ENCODE measurements at regions not wholly inside any gene's neighbourhood (a gene's known extent, or its start where the extent isn't known, plus 50 kb on each side); places are given as distances from the start of the nearest gene placed in this dataset.

GRCh38 chr1:60705026-60705425 lies 377.3 kb upstream of the NFIA start:
- no peaks in the 10 kb centered on the region for H3K4me1 ChIP-seq (ENCODE audit: control insufficient read depth, insufficient read depth, low read length)
- no peak overlapping the region for H3K27ac Mint-ChIP-seq
- no peak overlapping the region for H3K9ac ChIP-seq (ENCODE audit: extremely low read depth, low read length, poor library complexity, severe bottlenecking)
- DNase-seq, result no peak
- H3K27me3 Mint-ChIP-seq (ENCODE audit: insufficient read depth), result no peaks in the 10 kb centered on the region
- no peaks in the 10 kb centered on the region for H3K36me3 Mint-ChIP-seq (ENCODE audit: low read depth)
- no peaks in the 10 kb centered on the region for H3K27me3 ChIP-seq (ENCODE audit: control insufficient read depth, insufficient read depth, low read length, poor library complexity, severe bottlenecking)
- no peak for TF ChIP-seq CTCF (conservative IDR thresholded peaks at IDR 0.05)
- whole genome bisulfite sequencing, 2 experiments (ENCODE audit: insufficient coverage in 1 of 2, insufficient read length in 1 of 2), result 25 to 45% methylated on average over 1 of the region's 2 CpGs
- H3K4me3 Mint-ChIP-seq, result no peak overlapping the region
- no peaks in the 10 kb centered on the region for H3K36me3 ChIP-seq (ENCODE audit: control insufficient read depth, insufficient read depth, low read length)
- no peaks in the 10 kb centered on the region for H3K9me3 ChIP-seq (ENCODE audit: control insufficient read depth, low read length)
- no peaks in the 10 kb centered on the region for H3K9me3 Mint-ChIP-seq
- no peak overlapping the region for H3K27ac ChIP-seq (ENCODE audit: low read depth, low read length)
- H3K4me1 Mint-ChIP-seq, result peaks cover 8% of the 10 kb centered on the region
- no peak overlapping the region for H3K4me3 ChIP-seq (ENCODE audit: low read length)

- Histone ChIP-seq H3K36me3 (ENCODE audit: control insufficient read depth, insufficient read depth, low read length) (no peaks in the 10 kb centered on the region), H3K27ac (ENCODE audit: low read depth, low read length) (no peak overlapping the region), H3K9ac (ENCODE audit: extremely low read depth, low read length, poor library complexity, severe bottlenecking) (no peak overlapping the region), H3K27me3 (ENCODE audit: control insufficient read depth, insufficient read depth, low read length, poor library complexity, severe bottlenecking) (no peaks in the 10 kb centered on the region), H3K9me3 (ENCODE audit: control insufficient read depth, low read length) (no peaks in the 10 kb centered on the region), H3K4me1 (ENCODE audit: control insufficient read depth, insufficient read depth, low read length) (no peaks in the 10 kb centered on the region), H3K4me3 (ENCODE audit: low read length) (no peak overlapping the region)
- no peaks in the 10 kb centered on the region for H3K36me3 Mint-ChIP-seq (ENCODE audit: low read depth)
- TF ChIP-seq CTCF (conservative IDR thresholded peaks at IDR 0.05), result no peak
- H3K4me3 Mint-ChIP-seq, result no peak overlapping the region
- H3K27ac Mint-ChIP-seq, result no peak overlapping the region
- H3K4me1 Mint-ChIP-seq, result peaks cover 8% of the 10 kb centered on the region
- H3K9me3 Mint-ChIP-seq, result no peaks in the 10 kb centered on the region
- DNase-seq, result no peak
- H3K27me3 Mint-ChIP-seq (ENCODE audit: insufficient read depth), result no peaks in the 10 kb centered on the region
These were observed 379.2 kb upstream of the NFIA start for GRCh38 chr1:60703155-60703554.

GRCh38 chr1:60699325-60699724 lies 383.0 kb upstream of the NFIA start:
- no peak overlapping the region for H3K4me3 Mint-ChIP-seq
- no peak for DNase-seq
- no peaks in the 10 kb centered on the region for H3K27me3 Mint-ChIP-seq (ENCODE audit: insufficient read depth)
- no peak overlapping the region for H3K27ac Mint-ChIP-seq
- H3K4me1 ChIP-seq (ENCODE audit: control insufficient read depth, insufficient read depth, low read length), result no peaks in the 10 kb centered on the region
- no peak overlapping the region for H3K4me3 ChIP-seq (ENCODE audit: low read length)
- no peak for TF ChIP-seq CTCF (conservative IDR thresholded peaks at IDR 0.05)
- H3K27me3 ChIP-seq (ENCODE audit: control insufficient read depth, insufficient read depth, low read length, poor library complexity, severe bottlenecking), result no peaks in the 10 kb centered on the region
- H3K36me3 Mint-ChIP-seq (ENCODE audit: low read depth), result no peaks in the 10 kb centered on the region
- WGBS, 2 experiments (ENCODE audit: insufficient coverage in 1 of 2, insufficient read length in 1 of 2), result 83 to 84% methylated on average over 2 to 3 of the region's 3 CpGs
- H3K27ac ChIP-seq (ENCODE audit: low read depth, low read length), result no peak overlapping the region
- no peak overlapping the region for H3K9ac ChIP-seq (ENCODE audit: extremely low read depth, low read length, poor library complexity, severe bottlenecking)
- H3K9me3 ChIP-seq (ENCODE audit: control insufficient read depth, low read length), result no peaks in the 10 kb centered on the region
- no peaks in the 10 kb centered on the region for H3K36me3 ChIP-seq (ENCODE audit: control insufficient read depth, insufficient read depth, low read length)
- H3K9me3 Mint-ChIP-seq, result peaks cover 4% of the 10 kb centered on the region
- peaks cover 8% of the 10 kb centered on the region for H3K4me1 Mint-ChIP-seq
